ENCODE measurements at regions not wholly inside any gene's neighbourhood (a gene's known extent, or its start where the extent isn't known, plus 50 kb on each side); places are given as distances from the start of the nearest gene placed in this dataset.

DNA sequence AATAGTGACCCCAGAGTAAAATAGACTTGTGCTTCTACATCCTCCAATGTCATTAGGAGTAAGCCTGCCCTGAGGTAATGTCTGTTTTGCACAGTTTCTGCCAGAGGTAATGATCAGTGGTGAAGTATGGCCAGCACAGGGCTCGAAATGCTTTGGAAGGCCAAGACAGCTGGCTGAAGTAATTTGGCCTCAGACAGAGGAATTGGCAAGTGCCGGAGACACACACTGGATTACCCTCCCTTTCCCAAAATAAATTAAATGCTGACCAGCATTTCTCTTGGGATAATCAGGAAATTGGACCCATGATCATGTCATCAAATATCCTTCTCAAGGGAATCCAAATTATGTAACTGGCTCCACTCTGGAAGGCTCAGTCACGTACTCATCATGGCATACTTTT, 379.0 kb upstream of the CHST9 start:
- TF ChIP-seq, protein P1, sequence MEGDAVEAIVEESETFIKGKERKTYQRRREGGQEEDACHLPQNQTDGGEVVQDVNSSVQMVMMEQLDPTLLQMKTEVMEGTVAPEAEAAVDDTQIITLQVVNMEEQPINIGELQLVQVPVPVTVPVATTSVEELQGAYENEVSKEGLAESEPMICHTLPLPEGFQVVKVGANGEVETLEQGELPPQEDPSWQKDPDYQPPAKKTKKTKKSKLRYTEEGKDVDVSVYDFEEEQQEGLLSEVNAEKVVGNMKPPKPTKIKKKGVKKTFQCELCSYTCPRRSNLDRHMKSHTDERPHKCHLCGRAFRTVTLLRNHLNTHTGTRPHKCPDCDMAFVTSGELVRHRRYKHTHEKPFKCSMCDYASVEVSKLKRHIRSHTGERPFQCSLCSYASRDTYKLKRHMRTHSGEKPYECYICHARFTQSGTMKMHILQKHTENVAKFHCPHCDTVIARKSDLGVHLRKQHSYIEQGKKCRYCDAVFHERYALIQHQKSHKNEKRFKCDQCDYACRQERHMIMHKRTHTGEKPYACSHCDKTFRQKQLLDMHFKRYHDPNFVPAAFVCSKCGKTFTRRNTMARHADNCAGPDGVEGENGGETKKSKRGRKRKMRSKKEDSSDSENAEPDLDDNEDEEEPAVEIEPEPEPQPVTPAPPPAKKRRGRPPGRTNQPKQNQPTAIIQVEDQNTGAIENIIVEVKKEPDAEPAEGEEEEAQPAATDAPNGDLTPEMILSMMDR (IDR thresholded peaks at IDR 0.05) = no peak
- no peak for TF ChIP-seq POLR2A (IDR thresholded peaks at IDR 0.05)

All from lower leg skin (tissue), 3 donors.